DOHH2 (cell line): ENCODE measurements at regions not wholly inside any gene's neighbourhood (a gene's known extent, or its start where the extent isn't known, plus 50 kb on each side); places are given as distances from the start of the nearest gene placed in this dataset.

Source experiments
- EZH2phosphoT487 ChIP-seq: fragments of 200-600 bp; sonication (generic); IDR thresholded peaks from 2 replicates; pipeline ENCODE4 v1.6.1; 2017; ENCODE audit warnings: borderline replicate concordance, mild to moderate bottlenecking, antibody characterized with exemption, low read length, moderate library complexity, mixed read lengths
- TF ChIP-seq, protein P1 (sequence below): fragments of 200-600 bp; sonication (generic); IDR thresholded peaks from one replicate; pipeline ENCODE4 v1.5.1; 2014; ENCODE audit warnings: antibody characterized with exemption, mild to moderate bottlenecking, low read depth, low read length; ENCODE audit not compliant: poor library complexity, severe bottlenecking

DNA sequence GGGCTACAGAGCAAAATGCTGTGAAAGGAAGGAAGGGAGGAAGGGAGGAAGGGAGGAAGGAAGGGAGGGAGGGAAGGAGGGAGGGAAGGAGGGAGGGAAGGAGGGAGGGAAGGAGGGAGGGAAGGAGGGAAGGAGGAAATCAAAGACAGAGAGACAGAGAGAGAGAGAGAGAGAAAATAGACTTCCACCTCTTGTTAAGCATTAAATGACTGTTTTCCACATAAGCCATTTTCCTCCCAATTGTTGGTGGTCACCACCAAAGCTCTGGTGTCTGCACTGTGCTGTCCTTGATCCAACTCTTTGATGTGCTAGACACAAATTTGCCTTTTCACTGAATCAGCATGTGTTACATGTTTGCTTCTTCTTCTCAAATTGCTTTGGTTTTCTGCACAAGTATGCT lies 90.7 kb upstream of the INHBA start:
- TF ChIP-seq, protein P1, sequence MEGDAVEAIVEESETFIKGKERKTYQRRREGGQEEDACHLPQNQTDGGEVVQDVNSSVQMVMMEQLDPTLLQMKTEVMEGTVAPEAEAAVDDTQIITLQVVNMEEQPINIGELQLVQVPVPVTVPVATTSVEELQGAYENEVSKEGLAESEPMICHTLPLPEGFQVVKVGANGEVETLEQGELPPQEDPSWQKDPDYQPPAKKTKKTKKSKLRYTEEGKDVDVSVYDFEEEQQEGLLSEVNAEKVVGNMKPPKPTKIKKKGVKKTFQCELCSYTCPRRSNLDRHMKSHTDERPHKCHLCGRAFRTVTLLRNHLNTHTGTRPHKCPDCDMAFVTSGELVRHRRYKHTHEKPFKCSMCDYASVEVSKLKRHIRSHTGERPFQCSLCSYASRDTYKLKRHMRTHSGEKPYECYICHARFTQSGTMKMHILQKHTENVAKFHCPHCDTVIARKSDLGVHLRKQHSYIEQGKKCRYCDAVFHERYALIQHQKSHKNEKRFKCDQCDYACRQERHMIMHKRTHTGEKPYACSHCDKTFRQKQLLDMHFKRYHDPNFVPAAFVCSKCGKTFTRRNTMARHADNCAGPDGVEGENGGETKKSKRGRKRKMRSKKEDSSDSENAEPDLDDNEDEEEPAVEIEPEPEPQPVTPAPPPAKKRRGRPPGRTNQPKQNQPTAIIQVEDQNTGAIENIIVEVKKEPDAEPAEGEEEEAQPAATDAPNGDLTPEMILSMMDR: no peak
- TF ChIP-seq EZH2phosphoT487: no peak
